ENCODE measurements at regions not wholly inside any gene's neighbourhood (a gene's known extent, or its start where the extent isn't known, plus 50 kb on each side); places are given as distances from the start of the nearest gene placed in this dataset.
"Not testable (repeated sequence)": the region's sequence is repeated elsewhere in the genome, so short reads cannot be mapped to it uniquely, and the experiment has no call there.

DNA sequence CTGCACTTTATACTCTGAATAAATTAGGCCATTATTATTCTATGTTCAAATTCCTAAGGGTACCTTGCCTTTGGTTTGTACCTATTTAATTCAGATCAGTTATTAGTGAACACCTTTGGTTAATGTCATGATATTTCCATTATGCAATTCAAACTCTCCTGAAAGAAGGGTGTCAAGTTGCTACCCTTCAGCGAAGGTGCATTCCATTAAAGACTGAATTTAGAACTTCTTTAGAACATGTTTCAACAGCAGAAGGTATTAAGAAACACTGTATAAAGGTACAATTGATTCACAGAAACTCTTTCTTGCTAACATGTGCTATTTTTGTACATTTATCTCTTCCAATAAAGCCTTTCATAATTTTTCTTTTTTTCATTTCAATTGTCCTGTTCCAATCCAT lies 1545.4 kb upstream of the PCDH10 start:
- DNase-seq = no peak

- no peak for DNase-seq
Observed at GRCh38 chr4:131609039-131609438, 1540.1 kb upstream of the PCDH10 start.

- not testable (repeated sequence) for DNase-seq
Observed at GRCh38 chr4:131610517-131610916, 1538.6 kb upstream of the PCDH10 start.

DNA sequence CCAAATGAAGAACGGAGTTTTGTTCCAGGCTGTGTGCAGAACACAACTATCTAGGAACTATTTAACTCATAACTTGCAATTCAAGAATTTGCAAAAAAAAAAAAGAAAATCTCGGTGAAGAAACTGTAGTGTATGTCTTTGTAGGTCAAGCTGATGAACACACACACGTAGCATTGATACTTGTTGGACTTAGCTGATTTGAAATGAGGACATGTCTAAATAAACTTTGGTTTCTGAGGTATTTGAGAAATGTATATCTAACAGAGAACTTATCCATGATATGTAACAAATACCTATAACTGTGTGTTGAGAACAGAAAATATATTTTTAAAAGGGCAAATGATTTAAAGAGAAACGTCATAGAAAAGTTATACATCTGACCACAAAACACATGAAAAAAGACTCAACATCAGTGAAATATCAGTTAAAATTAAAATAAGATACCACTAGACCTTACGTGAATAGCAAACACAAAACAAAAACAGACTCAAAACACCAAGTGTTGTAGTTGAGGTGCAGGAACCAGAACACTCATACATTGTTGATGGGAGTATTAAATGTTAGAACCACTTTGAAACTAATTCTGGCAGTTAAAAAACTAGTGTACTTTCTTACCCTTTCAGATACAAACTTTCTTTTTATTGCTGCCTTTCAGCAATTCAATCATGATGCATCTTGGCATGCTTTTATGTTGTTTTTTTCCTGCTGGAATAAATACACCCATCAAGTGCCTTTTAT lies 1535.8 kb upstream of the PCDH10 start:
- no peak for DNase-seq

GRCh38 chr4:131613824-131614216 lies 1535.3 kb upstream of the PCDH10 start:
- DNase-seq = no peak

DNA sequence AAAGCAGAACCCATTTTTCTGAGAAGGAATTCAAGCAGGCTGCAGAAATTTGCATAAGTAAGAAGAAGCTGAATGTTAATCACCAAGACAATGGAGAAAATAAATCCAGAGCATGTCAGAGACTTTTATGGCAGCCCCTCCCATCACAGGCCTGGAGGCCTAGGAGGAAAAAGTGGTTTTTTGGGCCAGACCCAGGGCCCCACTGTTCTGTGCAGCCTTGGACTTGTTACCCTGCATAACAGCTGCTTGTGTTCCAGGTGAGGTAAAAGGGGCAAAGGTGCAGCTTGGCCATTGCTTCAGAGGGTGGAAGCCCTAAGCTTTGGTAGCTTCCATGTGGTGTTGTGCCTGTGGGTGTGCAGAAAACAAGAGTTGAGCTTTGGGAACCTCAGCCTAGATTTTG lies 1516.2 kb upstream of the PCDH10 start:
- DNase-seq = no peak

DNA sequence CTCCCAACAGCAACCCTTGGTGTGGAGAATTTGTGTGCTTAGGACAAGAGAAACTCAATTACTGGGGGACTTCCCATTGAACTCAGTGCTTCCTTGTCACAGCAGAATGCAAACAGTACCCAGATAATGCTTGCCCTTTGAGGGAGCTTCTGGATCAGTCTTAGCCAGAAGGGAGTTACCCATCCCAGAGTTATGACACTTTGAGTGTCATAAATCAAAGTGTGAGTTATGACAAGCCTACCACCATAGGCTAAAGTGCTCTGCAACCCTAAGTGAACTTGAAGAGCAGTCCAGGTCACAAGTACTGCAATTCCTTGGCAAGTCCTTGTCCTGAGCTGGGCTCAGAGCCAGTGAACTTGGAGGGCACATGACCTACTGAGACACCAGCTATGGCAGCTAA lies 1513.9 kb upstream of the PCDH10 start:
- DNase-seq = no peak

- no peak for DNase-seq
Observed at GRCh38 chr4:131638781-131639180, 1510.3 kb upstream of the PCDH10 start.

GRCh38 chr4:131644619-131645018 lies 1504.5 kb upstream of the PCDH10 start:
- no peak for DNase-seq

- DNase-seq = no peak
Observed at GRCh38 chr4:131649227-131649626, 1499.9 kb upstream of the PCDH10 start.

GRCh38 chr4:131650951-131651350 lies 1498.1 kb upstream of the PCDH10 start:
- no peak for DNase-seq

DNA sequence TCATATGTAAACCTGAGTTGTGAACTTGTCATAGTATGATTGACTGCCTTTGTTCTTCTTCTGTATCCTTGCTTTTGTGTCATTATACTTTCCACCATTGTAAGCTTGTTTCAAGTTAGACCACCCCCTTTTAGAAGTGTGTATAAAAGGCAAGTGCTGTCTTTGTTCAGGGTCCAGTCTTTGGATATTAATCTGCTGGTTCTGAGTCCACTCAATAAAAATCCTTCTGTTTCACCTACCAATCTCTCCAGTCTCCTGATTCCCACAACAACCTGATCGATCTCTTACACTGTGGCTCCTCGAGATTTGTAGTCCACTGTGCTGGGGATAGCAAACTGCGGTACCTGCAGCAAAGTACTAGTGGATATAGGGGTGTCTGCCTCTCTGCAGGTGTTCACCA lies 1465.8 kb upstream of the PCDH10 start:
- not testable (repeated sequence) for DNase-seq

GRCh38 chr4:131721883-131722282 lies 1427.2 kb upstream of the PCDH10 start:
- DNase-seq = no peak

GRCh38 chr4:131723069-131723468 lies 1426.0 kb upstream of the PCDH10 start:
- not testable (repeated sequence) for DNase-seq

GRCh38 chr4:131724847-131725246 lies 1424.2 kb upstream of the PCDH10 start:
- DNase-seq = not testable (repeated sequence)

- DNase-seq = not testable (repeated sequence)
Observed at GRCh38 chr4:131725521-131725920, 1423.6 kb upstream of the PCDH10 start.

- DNase-seq = not testable (repeated sequence)
Observed at GRCh38 chr4:131726940-131727339, 1422.2 kb upstream of the PCDH10 start.

- DNase-seq = not testable (repeated sequence)
Observed at GRCh38 chr4:131727418-131727817, 1421.7 kb upstream of the PCDH10 start.

- not testable (repeated sequence) for DNase-seq
Observed at GRCh38 chr4:131729205-131729604, 1419.9 kb upstream of the PCDH10 start.

DNA sequence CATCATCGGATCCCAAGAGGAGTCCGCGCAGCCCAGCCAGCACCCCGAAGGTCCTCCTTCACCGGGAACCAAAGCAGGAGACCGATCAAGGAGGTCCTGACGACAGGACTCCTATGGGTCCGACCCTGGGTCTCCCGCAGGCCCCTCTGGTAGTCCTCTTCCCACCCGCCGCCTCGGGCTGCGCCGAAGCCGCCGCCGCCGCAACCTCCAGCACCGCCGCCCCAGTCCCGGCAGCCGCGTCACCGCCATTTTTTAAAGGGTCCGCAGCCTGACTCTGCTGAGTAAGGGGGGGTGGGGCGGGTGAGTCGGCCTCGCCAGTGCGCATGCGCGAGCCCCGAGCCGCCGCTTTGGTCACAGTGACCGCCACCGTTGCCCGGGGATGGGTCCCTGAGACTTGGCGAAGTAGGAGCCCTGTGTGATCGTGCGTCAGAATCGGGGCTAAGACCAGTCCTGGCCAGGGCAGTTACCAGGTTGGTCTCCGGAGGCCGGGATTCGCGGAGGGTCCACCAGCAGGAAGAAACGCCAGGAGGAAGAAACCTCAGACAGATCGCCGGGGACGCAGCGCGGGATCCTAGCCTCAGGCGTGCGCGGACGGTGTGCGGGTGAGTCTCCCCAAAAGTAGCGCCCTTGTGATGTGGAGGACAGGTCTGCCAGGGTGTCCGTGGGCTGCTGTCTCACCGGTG lies 1419.2 kb upstream of the PCDH10 start:
- not testable (repeated sequence) for DNase-seq

DNA sequence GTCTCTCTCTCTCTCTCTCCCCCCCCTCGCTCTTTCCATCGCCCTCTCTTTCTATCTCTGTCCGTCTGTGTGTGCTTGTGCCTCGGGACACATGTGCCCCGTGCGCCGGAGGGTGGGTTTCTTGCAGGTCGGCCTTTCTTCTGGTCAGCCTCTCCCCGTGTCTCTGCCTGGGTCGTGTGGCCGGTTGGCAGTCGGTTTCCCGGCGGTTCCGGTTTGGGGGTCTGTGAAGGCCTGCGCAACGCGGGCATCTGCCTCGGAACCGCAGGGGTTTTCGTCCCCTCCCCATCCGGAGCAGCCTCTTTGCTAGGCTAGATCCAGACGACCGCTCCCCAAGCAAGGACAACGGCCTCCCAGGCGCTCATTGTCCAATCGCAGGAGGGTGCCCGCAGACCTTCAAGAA lies 1418.5 kb upstream of the PCDH10 start:
- DNase-seq = not testable (repeated sequence)

DNA sequence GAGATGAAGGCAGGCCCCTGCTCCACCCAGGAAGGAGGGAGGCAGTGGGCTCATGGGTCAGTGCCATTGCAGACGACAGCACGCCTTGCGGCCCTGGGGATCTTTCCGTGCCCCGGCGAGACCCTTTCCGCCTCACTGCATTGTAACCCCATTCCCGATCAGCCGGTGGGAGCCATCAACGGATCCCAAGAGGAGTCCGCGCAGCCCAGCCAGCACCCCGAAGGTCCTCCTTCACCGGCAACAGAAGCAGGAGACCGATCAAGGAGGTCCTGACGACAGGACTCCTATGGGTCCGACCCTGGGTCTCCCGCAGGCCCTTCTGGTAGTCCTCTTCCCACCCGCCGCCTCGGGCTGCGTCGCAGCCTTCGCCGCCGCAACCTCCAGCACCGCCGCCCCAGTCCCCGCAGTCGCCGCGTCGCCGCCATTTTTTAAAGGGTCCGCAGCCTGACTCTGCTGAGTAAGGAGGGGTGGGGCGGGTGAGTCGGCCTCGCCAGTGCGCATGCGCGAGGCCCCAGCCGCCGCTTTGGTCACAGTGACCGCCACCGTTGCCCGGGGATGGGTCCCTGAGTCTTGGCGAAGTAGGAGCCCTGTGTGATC lies 1417.0 kb upstream of the PCDH10 start:
- not testable (repeated sequence) for DNase-seq

- not testable (repeated sequence) for DNase-seq
Observed at GRCh38 chr4:131734321-131734720, 1414.8 kb upstream of the PCDH10 start.

DNA sequence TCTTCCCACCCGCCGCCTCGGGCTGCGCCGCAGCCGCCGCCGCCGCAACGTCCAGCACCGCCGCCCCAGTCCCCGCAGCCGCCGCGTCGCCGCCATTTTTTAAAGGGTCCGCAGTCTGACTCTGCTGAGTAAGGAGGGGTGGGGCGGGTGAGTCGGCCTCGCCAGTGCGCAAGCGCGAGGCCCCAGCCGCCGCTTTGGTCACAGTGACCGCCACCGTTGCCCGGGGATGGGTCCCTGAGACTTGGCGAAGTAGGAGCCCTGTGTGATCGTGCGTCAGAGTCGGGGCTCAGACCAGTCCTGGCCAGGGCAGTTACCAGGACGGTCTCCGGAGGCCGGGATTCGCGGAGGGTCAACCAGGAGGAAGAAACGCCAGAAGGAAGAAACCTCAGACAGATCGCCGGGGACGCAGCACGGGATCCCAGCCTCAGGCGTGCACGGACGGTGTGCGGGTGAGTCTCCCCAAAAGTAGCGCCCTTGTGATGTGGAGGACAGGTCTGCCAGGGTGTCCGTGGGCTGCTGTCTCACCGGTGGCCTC lies 1414.2 kb upstream of the PCDH10 start:
- DNase-seq = not testable (repeated sequence)
